Upper lobe of right lung (tissue), 1 donor: ENCODE measurements at regions not wholly inside any gene's neighbourhood (a gene's known extent, or its start where the extent isn't known, plus 50 kb on each side); places are given as distances from the start of the nearest gene placed in this dataset.
"Not testable (repeated sequence)": the region's sequence is repeated elsewhere in the genome, so short reads cannot be mapped to it uniquely, and the experiment has no call there.

Source experiments
- ATAC-seq: fragments of 200-7000 bp; cut with Tn5 transposase; one replicate; pipeline ENCODE4 v1.9.1; 2020; ENCODE audit warnings: mild to moderate bottlenecking, moderate library complexity
- DNase-seq: peaks from one replicate; pipeline ENCODE4 v3.0.0-alpha.2; 2020
- H3K27ac ChIP-seq: fragments of 200-600 bp; one replicate; pipeline ENCODE4 v1.8.0; 2022
- H3K27me3 ChIP-seq: fragments of 200-600 bp; one replicate; pipeline ENCODE4 v1.8.0; 2022; ENCODE audit warnings: mild to moderate bottlenecking
- H3K36me3 ChIP-seq: fragments of 200-600 bp; one replicate; pipeline ENCODE4 v1.8.0; 2022
- H3K4me1 ChIP-seq: fragments of 200-600 bp; one replicate; pipeline ENCODE4 v1.8.0; 2022
- H3K4me3 ChIP-seq: fragments of 200-600 bp; one replicate; pipeline ENCODE4 v1.8.0; 2022; ENCODE audit warnings: mild to moderate bottlenecking
- H3K9me3 ChIP-seq: fragments of 200-600 bp; one replicate; pipeline ENCODE4 v1.8.0; 2022
- CTCF ChIP-seq: fragments of 200-600 bp; IDR thresholded peaks from one replicate; pipeline ENCODE4 v1.8.0; 2022; ENCODE audit warnings: antibody characterized with exemption
- intact Hi-C: fragments of 100-400 bp; cut with DNase I; formaldehyde crosslinking; loops from one replicate; pipeline ENCODE4 v1.11.0; 2022
- donor health status: DM: no; HTN: yes; CAD: no; lungs with severe emphysema.

GRCh38 chr20:55132523-55132922 is 657.1 kb downstream of the DOK5 start:
- TF ChIP-seq CTCF = no peak
- no peaks in the 10 kb centered on the region for H3K9me3 ChIP-seq
- DNase-seq = no peak
- intact Hi-C loops = no loop called here
- H3K36me3 ChIP-seq = no peaks in the 10 kb centered on the region
- no peak for ATAC-seq
- H3K4me1 ChIP-seq = no peaks in the 10 kb centered on the region
- H3K27me3 ChIP-seq = no peaks in the 10 kb centered on the region
- no peak overlapping the region for H3K4me3 ChIP-seq
- H3K27ac ChIP-seq = no peak overlapping the region

- H3K9me3 ChIP-seq, H3K27ac ChIP-seq, H3K36me3 ChIP-seq, H3K27me3 ChIP-seq, DNase-seq, H3K4me3 ChIP-seq, ATAC-seq, intact Hi-C loops, H3K4me1 ChIP-seq: not testable (repeated sequence)
Measured at GRCh38 chr20:55117577-55117976, 642.2 kb downstream of the DOK5 start.

- H3K36me3 ChIP-seq = no peaks in the 10 kb centered on the region
- no peak overlapping the region for H3K27ac ChIP-seq
- no peaks in the 10 kb centered on the region for H3K4me1 ChIP-seq
- intact Hi-C loops = no loop called here
- DNase-seq (no peak), ATAC-seq (no peak)
- TF ChIP-seq CTCF = no peak
- no peaks in the 10 kb centered on the region for H3K27me3 ChIP-seq
- no peak overlapping the region for H3K4me3 ChIP-seq
- H3K9me3 ChIP-seq = no peaks in the 10 kb centered on the region
Measured at GRCh38 chr20:55116598-55116997, 641.2 kb downstream of the DOK5 start.

GRCh38 chr20:55103188-55103587 is 627.8 kb downstream of the DOK5 start:
- Histone ChIP-seq H3K4me1 (no peaks in the 10 kb centered on the region), H3K27me3 (no peaks in the 10 kb centered on the region), H3K4me3 (no peak overlapping the region), H3K27ac (no peak overlapping the region), H3K36me3 (no peaks in the 10 kb centered on the region), H3K9me3 (no peaks in the 10 kb centered on the region)
- no peak for TF ChIP-seq CTCF
- DNase-seq = no peak
- ATAC-seq = no peak
- intact Hi-C loops = no loop called here

- no peaks in the 10 kb centered on the region for H3K27me3 ChIP-seq
- no peaks in the 10 kb centered on the region for H3K9me3 ChIP-seq
- no peak for DNase-seq
- intact Hi-C loops = no loop called here
- no peak for TF ChIP-seq CTCF
- no peaks in the 10 kb centered on the region for H3K36me3 ChIP-seq
- ATAC-seq = no peak
- H3K4me3 ChIP-seq = no peak overlapping the region
- H3K4me1 ChIP-seq = no peaks in the 10 kb centered on the region
- no peak overlapping the region for H3K27ac ChIP-seq
Measured at GRCh38 chr20:55099251-55099650, 623.9 kb downstream of the DOK5 start.

- Histone ChIP-seq H3K4me3 (no peak overlapping the region), H3K4me1 (no peaks in the 10 kb centered on the region), H3K9me3 (no peaks in the 10 kb centered on the region), H3K27me3 (no peaks in the 10 kb centered on the region), H3K36me3 (no peaks in the 10 kb centered on the region), H3K27ac (no peak overlapping the region)
- ATAC-seq (no peak), DNase-seq (no peak)
- TF ChIP-seq CTCF = no peak
- intact Hi-C loops = no loop called here
Measured at GRCh38 chr20:55097621-55098020, 622.2 kb downstream of the DOK5 start.
